ENCODE measurements at regions not wholly inside any gene's neighbourhood (a gene's known extent, or its start where the extent isn't known, plus 50 kb on each side); places are given as distances from the start of the nearest gene placed in this dataset.

- FAIRE-seq = no peak
- peaks cover 0 to 5% (median 0%) of the 10 kb centered on the region in 3 donors for H3K9me3 ChIP-seq (ENCODE audit: control insufficient read depth in 2 of 3, insufficient read depth in 1 of 3, low read length in 3 of 3)
Measured at GRCh38 chr13:80668452-80668851, 327.5 kb upstream of the SPRY2 start.

GRCh38 chr13:80666782-80667552, 326.0 kb upstream of the SPRY2 start:
- Histone ChIP-seq H3K4me3 (ENCODE audit: low read length in 3 of 3) (no peak overlapping the region), H3K36me3 (ENCODE audit: control insufficient read depth in 2 of 3, insufficient read depth in 3 of 3, low read length in 3 of 3) (no peaks in the 10 kb centered on the region), H3K9ac (ENCODE audit: low read length in 3 of 3) (no peak overlapping the region), H3K27me3 (ENCODE audit: control insufficient read depth, insufficient read depth, low read length) (no peaks in the 10 kb centered on the region), H3K9me3 (ENCODE audit: control insufficient read depth in 2 of 3, insufficient read depth in 1 of 3, low read length in 3 of 3) (peaks cover 0 to 4% (median 0%) of the 10 kb centered on the region in 3 donors), H3K4me1 (ENCODE audit: control insufficient read depth in 2 of 3, insufficient read depth in 2 of 3, low read depth in 1 of 3, low read length in 3 of 3) (no peaks in the 10 kb centered on the region), H3K27ac (ENCODE audit: low read depth in 2 of 2, low read length in 2 of 2) (no peak overlapping the region)
- FAIRE-seq = no peak
- no peak for DNase-seq
- TF ChIP-seq CTCF (IDR thresholded peaks at IDR 0.05; ENCODE audit: borderline replicate concordance, extremely low read depth, insufficient read depth) = no peak
- intact Hi-C loops (cut with DNase I) = no loop called here

More at GRCh38 chr13:80668452-80668851, 327.5 kb upstream of the SPRY2 start:
- Histone ChIP-seq H3K36me3 (ENCODE audit: control insufficient read depth in 2 of 3, insufficient read depth in 3 of 3, low read length in 3 of 3) (no peaks in the 10 kb centered on the region), H3K4me1 (ENCODE audit: control insufficient read depth in 2 of 3, insufficient read depth in 2 of 3, low read depth in 1 of 3, low read length in 3 of 3) (no peaks in the 10 kb centered on the region), H3K27me3 (ENCODE audit: control insufficient read depth, insufficient read depth, low read length) (no peaks in the 10 kb centered on the region), H3K27ac (ENCODE audit: low read depth in 2 of 2, low read length in 2 of 2) (no peak overlapping the region), H3K4me3 (ENCODE audit: low read length in 3 of 3) (no peak overlapping the region), H3K9ac (ENCODE audit: low read length in 3 of 3) (no peak overlapping the region)
- no peak for TF ChIP-seq CTCF (IDR thresholded peaks at IDR 0.05; ENCODE audit: borderline replicate concordance, extremely low read depth, insufficient read depth)
- intact Hi-C loops (cut with DNase I) = no loop called here
- peak in 1 of 5 donors; percentile 2 for DNase-seq

- FAIRE-seq (no peak), DNase-seq (no peak)
- no peaks in the 10 kb centered on the region for H3K36me3 ChIP-seq (ENCODE audit: control insufficient read depth in 2 of 3, insufficient read depth in 3 of 3, low read length in 3 of 3)
- H3K4me3 ChIP-seq (ENCODE audit: low read length in 3 of 3) = no peak overlapping the region
- H3K27ac ChIP-seq (ENCODE audit: low read depth in 2 of 2, low read length in 2 of 2) = no peak overlapping the region
- TF ChIP-seq CTCF (IDR thresholded peaks at IDR 0.05; ENCODE audit: borderline replicate concordance, extremely low read depth, insufficient read depth) = no peak
- H3K27me3 ChIP-seq (ENCODE audit: control insufficient read depth, insufficient read depth, low read length) = no peaks in the 10 kb centered on the region
- no peak overlapping the region for H3K9ac ChIP-seq (ENCODE audit: low read length in 3 of 3)
- H3K9me3 ChIP-seq (ENCODE audit: control insufficient read depth in 2 of 3, insufficient read depth in 1 of 3, low read length in 3 of 3) = no peaks in the 10 kb centered on the region
- intact Hi-C loops (cut with DNase I) = no loop called here
- no peaks in the 10 kb centered on the region for H3K4me1 ChIP-seq (ENCODE audit: control insufficient read depth in 2 of 3, insufficient read depth in 2 of 3, low read depth in 1 of 3, low read length in 3 of 3)
Measured at GRCh38 chr13:80665792-80666333, 324.9 kb upstream of the SPRY2 start.
